ENCODE measurements at regions not wholly inside any gene's neighbourhood (a gene's known extent, or its start where the extent isn't known, plus 50 kb on each side); places are given as distances from the start of the nearest gene placed in this dataset.

DNA sequence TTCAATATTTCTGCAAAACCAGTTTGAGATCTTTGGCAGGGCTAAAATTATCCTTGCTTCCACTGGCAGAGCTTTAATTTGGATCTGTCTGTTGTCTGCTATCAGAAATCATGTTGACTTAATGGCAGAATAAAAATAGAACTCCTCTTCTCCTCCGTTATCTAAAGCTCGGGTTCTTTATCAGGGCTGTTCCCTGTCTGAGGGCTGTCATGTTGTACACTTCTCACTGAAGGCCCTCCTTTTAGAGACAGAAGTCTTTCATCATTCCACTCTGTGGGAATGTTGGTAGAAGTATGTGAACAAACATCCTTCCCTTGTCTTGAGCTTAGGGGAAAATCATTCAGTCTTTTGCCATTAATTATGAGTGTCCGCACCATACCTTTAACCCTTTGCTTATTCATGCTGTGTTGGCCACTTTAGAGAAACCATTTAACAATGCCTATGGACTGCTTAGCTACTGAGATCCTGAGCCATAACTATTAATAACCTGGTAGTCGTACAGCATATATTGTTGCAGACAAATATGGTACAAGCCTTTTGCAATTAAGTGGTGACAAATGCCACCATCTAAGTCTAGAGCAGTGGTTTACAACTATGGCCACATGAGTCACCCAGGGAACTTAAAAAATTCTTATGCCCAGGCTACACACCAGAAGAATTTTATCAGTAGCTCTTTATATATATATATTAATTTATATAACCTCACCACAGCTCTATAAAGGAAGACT lies 226.0 kb upstream of the TPM1 start:
- TF ChIP-seq, protein P1, sequence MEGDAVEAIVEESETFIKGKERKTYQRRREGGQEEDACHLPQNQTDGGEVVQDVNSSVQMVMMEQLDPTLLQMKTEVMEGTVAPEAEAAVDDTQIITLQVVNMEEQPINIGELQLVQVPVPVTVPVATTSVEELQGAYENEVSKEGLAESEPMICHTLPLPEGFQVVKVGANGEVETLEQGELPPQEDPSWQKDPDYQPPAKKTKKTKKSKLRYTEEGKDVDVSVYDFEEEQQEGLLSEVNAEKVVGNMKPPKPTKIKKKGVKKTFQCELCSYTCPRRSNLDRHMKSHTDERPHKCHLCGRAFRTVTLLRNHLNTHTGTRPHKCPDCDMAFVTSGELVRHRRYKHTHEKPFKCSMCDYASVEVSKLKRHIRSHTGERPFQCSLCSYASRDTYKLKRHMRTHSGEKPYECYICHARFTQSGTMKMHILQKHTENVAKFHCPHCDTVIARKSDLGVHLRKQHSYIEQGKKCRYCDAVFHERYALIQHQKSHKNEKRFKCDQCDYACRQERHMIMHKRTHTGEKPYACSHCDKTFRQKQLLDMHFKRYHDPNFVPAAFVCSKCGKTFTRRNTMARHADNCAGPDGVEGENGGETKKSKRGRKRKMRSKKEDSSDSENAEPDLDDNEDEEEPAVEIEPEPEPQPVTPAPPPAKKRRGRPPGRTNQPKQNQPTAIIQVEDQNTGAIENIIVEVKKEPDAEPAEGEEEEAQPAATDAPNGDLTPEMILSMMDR (IDR thresholded peaks at IDR 0.05): no peak
- no peak for TF ChIP-seq ZFX (IDR thresholded peaks at IDR 0.05; ENCODE audit: borderline replicate concordance)

Measured in 22Rv1 (cell line).